Trophoblast cell (in vitro differentiated cells and primary cell): ENCODE measurements at regions not wholly inside any gene's neighbourhood (a gene's known extent, or its start where the extent isn't known, plus 50 kb on each side); places are given as distances from the start of the nearest gene placed in this dataset.

ENCODE experiments used
- DNase-seq, 2 donors: peaks; one replicate each; pipeline ENCODE4 v3.0.0-alpha.2; 2016
- H2AFZ ChIP-seq: 2 replicates; pipeline ENCODE4 v1.6.1; 2013; ENCODE audit warnings: low read length, moderate library complexity, mild to moderate bottlenecking; ENCODE audit not compliant: insufficient read depth, poor library complexity
- H2AK5ac ChIP-seq: 2 replicates; pipeline ENCODE4 v1.6.1; 2013; ENCODE audit warnings: mild to moderate bottlenecking, low read length
- H2BK120ac ChIP-seq: 2 replicates; pipeline ENCODE4 v1.6.1; 2013; ENCODE audit warnings: low read length, mild to moderate bottlenecking, moderate library complexity; ENCODE audit not compliant: insufficient read depth, poor library complexity
- H2BK12ac ChIP-seq: 2 replicates; pipeline ENCODE4 v1.6.1; 2013; ENCODE audit warnings: mild to moderate bottlenecking, low read length, moderate library complexity
- H2BK5ac ChIP-seq: 2 replicates; pipeline ENCODE4 v1.6.1; 2013; ENCODE audit warnings: low read length, low read depth, moderate library complexity, mild to moderate bottlenecking; ENCODE audit not compliant: poor library complexity
- H3K14ac ChIP-seq: 2 replicates; pipeline ENCODE4 v1.6.1; 2013; ENCODE audit warnings: mild to moderate bottlenecking, low read length
- H3K18ac ChIP-seq: 2 replicates; pipeline ENCODE4 v1.6.1; 2013; ENCODE audit warnings: mild to moderate bottlenecking, low read length
- H3K23ac ChIP-seq: 2 replicates; pipeline ENCODE4 v1.6.1; 2013; ENCODE audit warnings: low read length
- H3K27ac ChIP-seq: 2 replicates; pipeline ENCODE4 v1.5.1; 2013; ENCODE audit warnings: low read depth, mild to moderate bottlenecking, inconsistent platforms, low read length, moderate library complexity
- H3K27me3 ChIP-seq: 2 replicates; pipeline ENCODE4 v1.6.1; 2013; ENCODE audit warnings: inconsistent platforms, mild to moderate bottlenecking, low read length, moderate library complexity; ENCODE audit not compliant: insufficient read depth
- H3K36me3 ChIP-seq, 2 experiments: 1 replicate in 1 of 2; 2 replicates in 1 of 2; pipeline ENCODE4 v1.6.1; 2013; ENCODE audit warnings: low read length in 2 of 2, mild to moderate bottlenecking in 2 of 2, moderate library complexity in 1 of 2; ENCODE audit not compliant: insufficient read depth in 2 of 2, control insufficient read depth in 1 of 2
- H3K4ac ChIP-seq: 2 replicates; pipeline ENCODE4 v1.6.1; 2013; ENCODE audit warnings: low read depth, mild to moderate bottlenecking, low read length, moderate library complexity
- H3K4me1 ChIP-seq, 2 experiments: 1 replicate in 1 of 2; 2 replicates in 1 of 2; pipeline ENCODE4 v1.6.1; 2013; ENCODE audit warnings: low read length in 2 of 2, mild to moderate bottlenecking in 2 of 2, moderate library complexity in 1 of 2; ENCODE audit not compliant: insufficient read depth in 2 of 2, control insufficient read depth in 1 of 2
- H3K4me2 ChIP-seq: 2 replicates; pipeline ENCODE4 v1.6.1; 2013; ENCODE audit warnings: inconsistent platforms, mild to moderate bottlenecking, low read length, moderate library complexity
- H3K4me3 ChIP-seq: 2 replicates; pipeline ENCODE4 v1.5.1; 2013; ENCODE audit warnings: mild to moderate bottlenecking, low read depth, low read length, inconsistent platforms
- H3K79me1 ChIP-seq: one replicate; pipeline ENCODE4 v1.6.1; 2013; ENCODE audit warnings: low read length
- H3K79me2 ChIP-seq: 2 replicates; pipeline ENCODE4 v1.6.1; 2013; ENCODE audit warnings: low read length, mild to moderate bottlenecking; ENCODE audit not compliant: control insufficient read depth, insufficient read depth, poor library complexity
- H3K9ac ChIP-seq: 2 replicates; pipeline ENCODE4 v1.6.1; 2013; ENCODE audit warnings: mild to moderate bottlenecking, low read length
- H3K9me3 ChIP-seq: 2 replicates; pipeline ENCODE4 v1.6.1; 2013; ENCODE audit warnings: low read depth, mild to moderate bottlenecking, control low read depth, inconsistent platforms, low read length; ENCODE audit not compliant: insufficient read depth
- H4K12ac ChIP-seq: 2 replicates; pipeline ENCODE4 v1.6.1; 2013; ENCODE audit warnings: low read depth, mild to moderate bottlenecking, low read length, moderate library complexity
- H4K8ac ChIP-seq: 2 replicates; pipeline ENCODE4 v1.6.1; 2013; ENCODE audit warnings: low read depth, mild to moderate bottlenecking, low read length, moderate library complexity
- H4K91ac ChIP-seq: one replicate; pipeline ENCODE4 v1.6.1; 2013; ENCODE audit warnings: low read depth, mild to moderate bottlenecking, low read length, moderate library complexity
- WGBS: extraction: QIAGEN DNeasy Blood & Tissue Kit; methylation state at CpG from one replicate; pipeline ENCODE4 v1.1.7; 2013; ENCODE audit warnings: missing lambda C conversion rate; ENCODE audit not compliant: insufficient read length, insufficient coverage; ENCODE audit errors: extremely low coverage; 5-methylcytosine and 5-hydroxymethylcytosine counted together

DNA sequence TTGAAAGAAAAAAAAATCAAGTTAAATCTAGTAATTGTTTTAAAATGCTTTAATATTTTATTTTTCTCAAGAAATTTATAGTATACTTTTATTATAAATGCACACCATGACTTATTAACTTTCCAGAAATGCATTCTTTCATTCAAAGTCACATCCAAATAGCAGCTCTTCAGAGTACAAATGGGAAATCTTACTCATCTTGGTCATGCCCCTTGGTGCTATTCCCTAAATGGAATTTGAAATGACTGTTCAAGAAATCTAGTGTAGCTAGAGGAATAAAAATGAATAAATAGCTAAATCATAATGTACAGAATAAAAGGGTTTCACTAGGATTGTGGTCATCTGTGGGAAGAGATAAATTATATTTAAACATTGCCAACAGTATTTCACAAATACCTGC is 1139.7 kb downstream of the PCDH18 start:
- no peak overlapping the region for H2BK120ac ChIP-seq
- H4K91ac ChIP-seq = no peak overlapping the region
- no peaks in the 10 kb centered on the region for H3K79me2 ChIP-seq
- no peaks in the 10 kb centered on the region for H3K4me1 ChIP-seq
- no peak overlapping the region for H3K18ac ChIP-seq
- no peak overlapping the region for H4K12ac ChIP-seq
- H3K9ac ChIP-seq = no peak overlapping the region
- no peak overlapping the region for H3K4me2 ChIP-seq
- no peak overlapping the region for H4K8ac ChIP-seq
- H3K27ac ChIP-seq = no peak overlapping the region
- no peak overlapping the region for H3K4ac ChIP-seq
- no peak overlapping the region for H3K14ac ChIP-seq
- H3K27me3 ChIP-seq = no peaks in the 10 kb centered on the region
- no peak for DNase-seq
- H2AK5ac ChIP-seq = no peak overlapping the region
- H2BK12ac ChIP-seq = no peak overlapping the region
- no peaks in the 10 kb centered on the region for H3K36me3 ChIP-seq
- H2BK5ac ChIP-seq = no peak overlapping the region
- H3K9me3 ChIP-seq = no peaks in the 10 kb centered on the region
- H3K79me1 ChIP-seq = no peaks in the 10 kb centered on the region
- H3K4me3 ChIP-seq = no peak overlapping the region
- no peak overlapping the region for H2AFZ ChIP-seq
- no peak overlapping the region for H3K23ac ChIP-seq

DNA sequence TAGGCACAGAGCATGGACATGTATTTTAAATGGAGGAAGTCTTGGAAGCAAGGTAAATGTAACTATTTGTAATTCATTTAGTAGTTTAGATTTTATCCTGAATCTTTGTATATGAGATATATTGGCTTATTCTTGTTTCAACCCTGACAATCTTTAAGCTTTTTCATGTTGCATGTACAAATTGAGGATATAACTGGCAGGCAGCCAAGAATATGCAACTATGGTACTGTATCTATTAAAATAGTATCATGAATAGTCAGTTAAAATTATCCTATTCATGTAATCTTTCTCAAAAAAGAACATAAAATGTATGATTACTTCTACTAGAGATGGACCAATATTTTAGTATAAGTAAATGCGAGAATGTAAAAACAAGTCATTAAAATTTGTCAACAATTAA is 1141.5 kb downstream of the PCDH18 start:
- no peak for DNase-seq
- Histone ChIP-seq H3K4ac (no peak overlapping the region), H3K4me2 (no peak overlapping the region), H4K91ac (no peak overlapping the region), H3K23ac (no peak overlapping the region), H3K4me3 (no peak overlapping the region), H4K12ac (no peak overlapping the region), H3K27ac (no peak overlapping the region), H2BK12ac (no peak overlapping the region), H3K36me3 (no peaks in the 10 kb centered on the region), H3K79me1 (no peaks in the 10 kb centered on the region), H3K27me3 (no peaks in the 10 kb centered on the region), H3K9me3 (no peaks in the 10 kb centered on the region), H3K9ac (no peak overlapping the region), H3K14ac (no peak overlapping the region), H2BK120ac (no peak overlapping the region), H2BK5ac (no peak overlapping the region), H3K18ac (no peak overlapping the region), H4K8ac (no peak overlapping the region), H3K79me2 (no peaks in the 10 kb centered on the region), H2AK5ac (no peak overlapping the region), H3K4me1 (no peaks in the 10 kb centered on the region), H2AFZ (no peak overlapping the region)
- no CpG with 5 or more reads among the region's 1 CpG for WGBS

GRCh38 chr4:136383082-136383481 is 1149.2 kb downstream of the PCDH18 start:
- no peak overlapping the region for H2BK5ac ChIP-seq
- H3K36me3 ChIP-seq = no peaks in the 10 kb centered on the region
- H4K12ac ChIP-seq = no peak overlapping the region
- H3K4me1 ChIP-seq = no peaks in the 10 kb centered on the region
- H2AK5ac ChIP-seq = no peak overlapping the region
- H2BK120ac ChIP-seq = no peak overlapping the region
- H3K4ac ChIP-seq = no peak overlapping the region
- H3K27me3 ChIP-seq = no peaks in the 10 kb centered on the region
- no peaks in the 10 kb centered on the region for H3K9me3 ChIP-seq
- no CpG with 5 or more reads among the region's 1 CpG for WGBS
- no peak overlapping the region for H3K18ac ChIP-seq
- no peak overlapping the region for H4K8ac ChIP-seq
- no peak for DNase-seq
- H3K23ac ChIP-seq = no peak overlapping the region
- no peak overlapping the region for H4K91ac ChIP-seq
- H3K9ac ChIP-seq = no peak overlapping the region
- no peak overlapping the region for H2AFZ ChIP-seq
- no peaks in the 10 kb centered on the region for H3K79me1 ChIP-seq
- H2BK12ac ChIP-seq = no peak overlapping the region
- H3K4me3 ChIP-seq = no peak overlapping the region
- no peak overlapping the region for H3K4me2 ChIP-seq
- H3K14ac ChIP-seq = no peak overlapping the region
- H3K79me2 ChIP-seq = no peaks in the 10 kb centered on the region
- no peak overlapping the region for H3K27ac ChIP-seq

GRCh38 chr4:136371231-136371630 is 1161.1 kb downstream of the PCDH18 start:
- H4K8ac ChIP-seq = no peak overlapping the region
- no peak for DNase-seq
- no peak overlapping the region for H3K4me3 ChIP-seq
- no peak overlapping the region for H3K27ac ChIP-seq
- H3K79me1 ChIP-seq = no peaks in the 10 kb centered on the region
- no peak overlapping the region for H4K12ac ChIP-seq
- H2BK120ac ChIP-seq = no peak overlapping the region
- no peak overlapping the region for H4K91ac ChIP-seq
- H3K27me3 ChIP-seq = no peaks in the 10 kb centered on the region
- no peak overlapping the region for H3K4me2 ChIP-seq
- no peaks in the 10 kb centered on the region for H3K79me2 ChIP-seq
- no peak overlapping the region for H2AK5ac ChIP-seq
- H3K14ac ChIP-seq = no peak overlapping the region
- no peak overlapping the region for H3K4ac ChIP-seq
- no peaks in the 10 kb centered on the region for H3K4me1 ChIP-seq
- WGBS = no CpG with 5 or more reads among the region's 2 CpGs
- H2BK12ac ChIP-seq = no peak overlapping the region
- H3K9me3 ChIP-seq = no peaks in the 10 kb centered on the region
- H3K36me3 ChIP-seq = no peaks in the 10 kb centered on the region
- H2BK5ac ChIP-seq = no peak overlapping the region
- no peak overlapping the region for H3K9ac ChIP-seq
- H2AFZ ChIP-seq = no peak overlapping the region
- H3K23ac ChIP-seq = no peak overlapping the region
- no peak overlapping the region for H3K18ac ChIP-seq

GRCh38 chr4:136369073-136369472 is 1163.2 kb downstream of the PCDH18 start:
- H3K27ac ChIP-seq = no peak overlapping the region
- H3K9ac ChIP-seq = no peak overlapping the region
- DNase-seq = no peak
- no peak overlapping the region for H4K12ac ChIP-seq
- no peak overlapping the region for H3K4me2 ChIP-seq
- no peak overlapping the region for H4K91ac ChIP-seq
- H2AK5ac ChIP-seq = no peak overlapping the region
- no peaks in the 10 kb centered on the region for H3K36me3 ChIP-seq
- no peaks in the 10 kb centered on the region for H3K79me2 ChIP-seq
- no peaks in the 10 kb centered on the region for H3K9me3 ChIP-seq
- H3K4me1 ChIP-seq = no peaks in the 10 kb centered on the region
- WGBS = no CpG with 5 or more reads among the region's 2 CpGs
- H3K18ac ChIP-seq = no peak overlapping the region
- H3K79me1 ChIP-seq = no peaks in the 10 kb centered on the region
- no peak overlapping the region for H4K8ac ChIP-seq
- no peak overlapping the region for H3K23ac ChIP-seq
- H2BK120ac ChIP-seq = no peak overlapping the region
- no peaks in the 10 kb centered on the region for H3K27me3 ChIP-seq
- no peak overlapping the region for H3K4ac ChIP-seq
- H2AFZ ChIP-seq = no peak overlapping the region
- H3K14ac ChIP-seq = no peak overlapping the region
- H2BK12ac ChIP-seq = no peak overlapping the region
- H3K4me3 ChIP-seq = no peak overlapping the region
- no peak overlapping the region for H2BK5ac ChIP-seq
